GM19025 (cell line): ENCODE measurements at regions not wholly inside any gene's neighbourhood (a gene's known extent, or its start where the extent isn't known, plus 50 kb on each side); places are given as distances from the start of the nearest gene placed in this dataset.
"Not testable (repeated sequence)": the region's sequence is repeated elsewhere in the genome, so short reads cannot be mapped to it uniquely, and the experiment has no call there.

Experiments
- ATAC-seq: cut with Tn5 transposase; IDR thresholded peaks from one replicate; pipeline ENCODE4 v1.9.1; 2021; ENCODE audit warnings: mild to moderate bottlenecking, low read depth, moderate library complexity; ENCODE audit not compliant: unreplicated experiment

DNA sequence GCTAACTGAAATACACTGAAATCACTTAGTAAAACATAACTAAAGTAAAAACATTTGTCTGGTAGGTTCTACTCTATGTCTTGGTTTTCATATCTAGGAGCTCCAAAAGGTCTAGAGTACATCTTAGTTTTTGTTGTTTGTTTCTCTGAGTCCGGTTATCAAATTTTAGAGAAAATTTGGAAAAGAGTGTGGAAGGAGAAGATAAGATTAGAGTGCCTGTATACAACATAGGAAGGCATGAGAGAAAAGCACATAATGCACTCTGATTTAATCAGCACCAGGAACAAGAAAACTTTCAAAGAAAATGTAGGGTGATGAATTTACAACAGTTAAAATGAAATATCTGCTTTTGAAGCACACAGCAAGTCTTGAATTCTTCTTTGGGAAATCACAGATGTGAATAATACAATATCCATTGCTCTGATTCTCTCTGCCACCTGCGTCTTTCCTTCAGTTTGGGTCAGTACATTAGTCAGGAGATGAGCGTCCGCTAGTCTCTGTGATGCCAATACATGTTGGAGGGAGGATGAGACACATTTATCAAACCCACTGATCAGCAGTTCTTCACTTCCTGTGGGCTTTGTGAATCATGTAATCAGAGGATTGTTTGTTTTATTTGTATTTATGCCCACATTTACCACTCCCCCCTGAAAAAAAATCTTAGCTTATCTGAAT lies 477.8 kb upstream of the GCFC2 start:
- no peak for ATAC-seq

DNA sequence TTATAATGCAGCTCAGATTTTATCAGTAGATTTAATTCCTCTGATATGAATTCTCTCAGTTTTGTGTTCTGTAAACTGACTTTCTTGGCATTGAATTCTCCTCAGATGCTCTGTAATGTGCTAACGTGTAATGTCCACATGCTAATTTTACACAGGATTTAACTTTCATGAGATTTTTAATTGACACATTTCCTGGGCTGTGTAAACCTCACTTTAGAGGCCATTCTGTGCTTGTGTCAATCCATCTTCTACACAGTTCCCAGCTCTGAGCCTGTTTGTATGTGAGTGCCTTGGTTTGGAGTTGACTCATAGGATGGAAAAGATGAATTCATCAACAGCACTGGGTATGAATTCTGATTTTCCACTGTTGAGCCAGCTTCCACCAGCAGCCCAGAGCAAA lies 476.7 kb upstream of the GCFC2 start:
- ATAC-seq: no peak

DNA sequence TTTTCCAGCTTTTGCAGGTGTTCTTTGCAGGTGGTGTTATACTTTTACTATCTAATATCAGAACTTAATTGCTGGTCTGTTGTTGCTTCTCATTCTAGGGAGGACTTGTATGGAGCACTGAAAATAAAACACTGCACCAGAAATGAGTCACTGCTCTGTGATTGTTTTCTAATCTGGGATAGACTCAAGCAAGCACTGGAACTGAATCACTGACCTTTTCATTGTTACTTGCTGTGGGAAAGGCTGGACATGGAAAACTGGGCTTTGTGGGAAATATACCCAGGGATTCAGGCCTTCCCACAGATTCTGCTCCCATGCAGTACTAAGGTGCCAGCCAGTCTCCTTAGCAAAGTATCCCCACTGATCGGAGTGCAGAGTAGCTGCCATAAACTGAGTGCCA lies 470.0 kb upstream of the GCFC2 start:
- no peak for ATAC-seq

DNA sequence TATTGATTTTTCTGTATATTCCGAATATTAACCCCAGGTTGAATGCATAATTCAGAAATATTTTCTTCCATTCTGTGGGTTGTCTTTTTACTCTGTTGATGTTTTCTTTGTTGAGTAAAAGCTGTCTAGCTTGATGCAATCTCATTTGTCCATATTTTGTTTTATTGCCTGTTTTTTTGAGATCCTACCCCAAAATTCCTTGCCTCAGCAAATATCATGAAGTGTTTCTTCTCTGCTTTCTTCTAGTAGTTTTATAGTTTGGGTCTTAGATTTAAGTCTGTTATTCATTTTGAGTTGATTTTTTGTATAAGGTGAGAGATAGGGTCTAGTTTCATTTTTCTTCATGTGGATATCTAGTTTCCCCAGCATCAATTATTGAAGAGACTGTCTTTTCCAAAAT lies 467.9 kb upstream of the GCFC2 start:
- ATAC-seq: no peak

DNA sequence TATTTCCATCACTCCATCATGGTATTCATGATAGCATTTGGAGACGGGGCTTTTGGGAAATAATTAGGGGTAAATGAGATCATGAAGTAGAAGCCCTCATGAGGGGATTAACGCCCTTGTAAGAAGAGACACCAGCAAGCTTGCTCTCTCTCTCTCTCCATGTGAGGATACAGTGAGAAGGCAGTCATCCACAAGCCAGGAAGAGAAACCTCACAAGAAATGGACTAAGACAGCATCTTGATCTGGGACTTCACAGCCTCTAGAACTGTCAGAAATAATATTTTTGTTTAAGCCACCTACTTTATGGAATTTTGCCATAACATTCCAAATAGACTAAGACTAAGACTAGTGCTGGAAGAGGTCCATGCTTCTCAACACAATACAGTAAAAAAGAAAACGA lies 464.6 kb upstream of the GCFC2 start:
- ATAC-seq: no peak

DNA sequence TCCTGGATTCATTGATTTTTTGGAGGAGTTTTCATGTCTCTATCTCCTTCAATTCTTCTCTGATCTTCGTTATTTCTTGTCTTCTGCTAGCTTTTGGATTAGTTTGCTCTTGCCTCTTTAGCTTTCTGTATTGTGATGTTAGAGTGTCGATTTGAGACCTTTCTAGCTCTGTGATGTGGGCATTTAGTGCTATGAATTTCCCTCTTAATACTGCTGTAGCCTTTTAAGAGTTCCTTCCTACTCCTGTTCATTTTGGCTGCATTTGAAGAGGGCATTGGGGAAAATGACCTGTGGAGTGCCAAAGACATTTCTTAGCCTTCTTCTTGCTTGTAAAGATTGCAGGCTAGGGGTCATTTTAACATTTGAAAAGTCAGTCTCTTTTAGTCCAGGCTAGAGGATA lies 463.8 kb upstream of the GCFC2 start:
- ATAC-seq: no peak

DNA sequence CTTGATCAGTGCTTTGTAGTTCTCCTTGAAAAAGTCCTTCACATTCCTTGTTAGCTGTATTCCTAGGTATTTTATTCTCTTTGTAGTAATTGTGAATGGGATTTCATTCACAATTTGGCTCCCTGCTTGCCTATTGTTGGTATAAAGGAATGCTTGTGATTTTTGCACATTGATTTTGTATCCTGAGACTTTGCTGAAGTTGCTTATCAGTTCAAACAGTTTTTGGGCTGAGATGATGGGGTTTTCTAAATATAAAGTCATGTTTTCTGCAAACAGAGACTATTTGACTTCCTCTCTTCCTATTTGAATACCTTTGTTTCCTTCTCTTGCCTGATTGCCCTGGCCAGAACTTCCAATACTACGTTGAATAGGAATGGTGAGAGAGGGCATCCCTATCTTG lies 462.5 kb upstream of the GCFC2 start:
- ATAC-seq: not testable (repeated sequence)

DNA sequence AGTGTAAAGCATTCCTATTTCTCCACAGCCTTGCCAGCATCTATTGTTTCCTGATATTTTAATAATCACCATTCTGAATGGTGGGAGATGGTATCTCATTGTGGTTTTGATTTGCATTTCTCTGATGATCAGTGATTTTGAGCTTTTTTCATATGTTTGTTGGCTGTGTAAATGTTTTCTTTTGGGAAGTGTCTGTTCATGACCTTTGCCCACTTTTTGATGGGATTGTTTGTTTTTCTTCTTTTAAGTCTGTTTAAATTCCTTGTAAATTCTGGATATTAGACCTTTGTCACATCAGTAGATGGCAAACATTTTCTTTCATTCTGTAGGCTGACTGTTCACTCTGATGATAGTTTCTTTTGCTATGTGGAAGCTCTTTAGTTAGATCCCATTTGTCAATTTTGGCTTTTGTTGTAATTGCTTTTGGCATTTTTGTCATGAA lies 461.5 kb upstream of the GCFC2 start:
- not testable (repeated sequence) for ATAC-seq

DNA sequence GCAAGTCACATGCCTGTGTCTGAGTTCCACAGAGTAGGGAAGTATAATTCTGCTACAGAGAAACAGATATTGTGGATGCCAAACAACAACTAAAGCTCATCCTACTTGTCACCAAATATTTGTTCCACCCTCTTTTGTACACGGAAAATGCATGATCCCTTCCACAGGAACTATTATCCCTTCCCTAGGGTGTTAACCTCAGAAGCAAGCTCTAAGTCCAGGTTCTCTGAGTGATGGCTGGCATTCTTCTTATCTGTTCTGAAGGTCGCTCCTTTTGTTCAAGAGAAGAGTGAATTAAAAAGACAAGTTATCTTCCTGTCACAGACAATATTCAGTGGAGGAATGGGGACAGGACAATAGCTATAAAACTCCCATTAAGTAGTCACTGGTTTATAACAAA lies 460.1 kb upstream of the GCFC2 start:
- ATAC-seq: no peak

DNA sequence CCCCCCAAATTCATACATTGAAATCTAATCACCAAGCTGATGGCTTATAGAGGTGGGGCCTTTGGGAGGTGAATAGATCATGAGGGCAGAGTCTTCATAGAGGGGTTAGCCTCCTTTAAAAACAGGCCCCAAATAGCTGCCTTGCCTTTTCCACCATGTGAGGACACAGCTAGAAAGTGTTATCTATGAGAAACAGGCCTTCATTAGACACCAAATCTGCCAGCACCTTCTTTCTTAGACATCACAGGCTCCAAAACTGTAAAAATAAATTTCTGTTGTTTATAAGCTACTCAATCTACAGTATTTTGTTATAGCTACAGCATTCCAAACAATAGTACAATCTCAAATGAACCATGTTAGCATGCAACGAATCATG lies 459.3 kb upstream of the GCFC2 start:
- ATAC-seq: no peak

DNA sequence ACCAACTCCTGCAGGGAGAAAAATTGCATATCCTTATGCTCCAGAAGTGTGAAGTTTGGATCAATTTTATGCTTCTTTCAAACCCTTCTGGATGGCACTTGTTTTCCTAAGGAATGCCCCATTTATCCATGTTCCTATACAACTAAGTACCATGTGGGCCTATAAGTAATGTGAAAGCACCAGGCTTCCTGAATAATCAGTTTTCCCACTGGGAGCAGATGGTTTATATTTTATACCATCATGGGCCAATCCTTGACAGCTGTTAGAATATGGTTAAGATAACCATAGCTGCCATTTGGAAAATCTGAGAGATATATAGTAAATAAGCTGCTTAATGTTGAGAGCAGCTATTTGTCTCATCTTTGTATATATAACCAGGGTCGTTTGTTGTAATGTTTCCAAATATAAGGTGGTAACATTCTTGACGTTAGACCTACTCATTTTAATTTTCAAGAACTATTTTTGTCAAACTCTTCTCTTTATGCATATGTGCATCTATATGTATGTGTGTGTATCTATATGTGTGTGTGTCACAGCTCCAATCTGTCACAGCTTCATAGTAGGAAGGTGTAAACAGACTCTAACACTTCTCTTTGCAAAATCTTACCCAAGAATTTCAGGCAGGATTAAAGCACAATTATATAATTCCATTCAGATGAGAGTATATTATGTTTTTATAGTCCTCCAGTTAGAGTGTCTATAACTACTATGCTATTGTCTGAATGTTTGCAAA lies 458.7 kb upstream of the GCFC2 start:
- no peak for ATAC-seq

DNA sequence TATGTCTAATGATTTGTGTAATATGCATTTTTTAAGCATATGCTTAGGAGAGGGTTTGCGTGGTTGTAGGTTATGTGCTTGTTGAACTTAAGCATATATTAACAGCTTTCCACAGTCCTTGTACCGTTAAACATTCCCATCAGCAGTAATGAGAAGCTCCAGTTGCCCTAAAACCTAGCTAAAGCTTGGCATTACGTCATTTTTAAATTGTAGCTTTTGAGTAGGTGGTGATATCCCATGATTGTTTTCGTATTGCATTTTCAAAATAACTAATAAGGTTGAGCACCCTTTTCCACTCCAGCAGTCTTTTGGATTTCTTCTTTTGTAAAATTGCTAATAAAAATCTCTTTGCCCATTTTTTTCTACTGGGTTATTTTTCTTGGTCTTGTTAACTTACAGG lies 453.1 kb upstream of the GCFC2 start:
- ATAC-seq: no peak

DNA sequence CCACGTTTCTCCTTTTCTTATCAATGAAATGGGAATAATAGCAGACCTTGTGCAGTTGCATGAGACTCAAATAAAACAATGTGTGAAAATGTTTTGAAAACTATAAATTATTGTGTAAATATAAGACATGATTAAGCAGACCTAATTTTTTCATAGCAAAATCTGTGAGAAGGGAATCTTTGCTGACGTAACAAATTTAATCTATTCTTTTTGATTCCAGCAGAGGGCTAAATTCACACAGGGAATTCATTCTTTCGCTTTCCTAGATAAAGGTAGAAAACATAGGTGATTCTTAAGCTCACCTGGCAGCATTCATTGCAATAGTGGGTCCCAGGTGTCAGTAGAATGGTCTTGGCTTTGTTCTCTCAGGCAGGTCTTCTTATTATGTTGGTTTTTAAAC lies 450.0 kb upstream of the GCFC2 start:
- no peak for ATAC-seq

DNA sequence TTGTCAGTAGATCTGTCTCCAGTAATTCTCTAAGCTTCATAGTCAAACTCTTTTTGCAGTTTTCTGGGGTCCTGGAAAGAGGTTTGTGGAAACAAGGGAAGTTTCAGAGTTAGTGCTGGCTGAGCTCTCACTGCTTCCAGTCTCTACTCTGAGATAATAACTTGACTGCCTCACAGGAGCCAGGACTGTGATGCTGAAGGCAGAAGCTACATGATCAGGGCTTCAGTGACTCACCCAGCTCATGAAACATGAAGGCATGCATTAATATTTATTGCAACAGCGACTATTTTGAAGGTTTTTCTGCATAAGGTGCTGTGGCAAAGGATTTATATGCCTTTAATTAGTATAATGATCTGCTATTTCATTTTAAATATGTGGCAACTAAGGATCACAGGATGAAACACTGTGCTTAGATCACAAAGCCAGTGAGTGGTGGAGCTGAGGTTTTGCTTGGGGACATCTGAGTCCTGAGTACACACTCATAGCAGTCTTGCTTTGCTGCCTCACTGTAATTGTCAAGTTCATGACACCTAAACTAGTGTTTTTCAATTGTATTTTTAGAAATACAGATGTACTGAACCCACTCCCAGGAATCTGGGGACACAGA lies 448.4 kb upstream of the GCFC2 start:
- no peak for ATAC-seq

DNA sequence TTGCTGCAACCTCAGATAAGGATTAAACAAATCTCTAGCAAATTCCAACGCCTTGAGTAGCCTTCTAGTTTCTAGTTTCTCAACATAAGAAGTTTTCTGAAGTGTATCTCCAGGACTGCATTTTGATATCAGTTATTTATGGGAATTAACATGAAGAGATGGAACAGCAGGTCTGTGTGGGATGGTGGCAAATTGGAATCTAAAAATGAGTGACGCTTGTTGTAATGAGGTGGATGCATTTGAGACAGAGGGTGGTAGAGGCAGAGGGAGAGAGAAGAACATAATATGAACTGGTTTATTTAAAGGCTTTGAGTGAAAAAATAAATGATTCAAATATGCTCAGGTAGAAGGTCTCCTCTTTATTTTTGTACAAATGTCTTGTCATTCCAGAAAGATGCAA lies 446.8 kb upstream of the GCFC2 start:
- no peak for ATAC-seq

DNA sequence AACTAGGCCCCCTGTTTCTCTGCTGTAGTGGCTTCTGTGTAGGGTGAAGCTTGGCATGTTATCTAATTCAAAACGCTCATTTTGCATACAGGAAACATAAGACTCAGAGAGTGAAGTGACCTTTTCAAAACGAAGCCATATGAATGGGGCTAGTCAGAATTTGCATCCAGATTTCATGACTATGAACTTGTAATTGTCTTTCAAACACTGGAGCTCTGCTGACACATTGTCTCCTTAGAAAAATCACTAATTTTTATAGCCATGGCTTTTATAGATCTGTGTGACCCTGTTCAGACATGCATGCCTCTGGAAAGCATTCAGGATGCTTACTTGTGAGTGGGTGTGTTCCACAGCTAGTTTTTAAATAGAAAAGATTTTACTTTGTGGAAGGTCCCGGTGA lies 444.3 kb upstream of the GCFC2 start:
- no peak for ATAC-seq

DNA sequence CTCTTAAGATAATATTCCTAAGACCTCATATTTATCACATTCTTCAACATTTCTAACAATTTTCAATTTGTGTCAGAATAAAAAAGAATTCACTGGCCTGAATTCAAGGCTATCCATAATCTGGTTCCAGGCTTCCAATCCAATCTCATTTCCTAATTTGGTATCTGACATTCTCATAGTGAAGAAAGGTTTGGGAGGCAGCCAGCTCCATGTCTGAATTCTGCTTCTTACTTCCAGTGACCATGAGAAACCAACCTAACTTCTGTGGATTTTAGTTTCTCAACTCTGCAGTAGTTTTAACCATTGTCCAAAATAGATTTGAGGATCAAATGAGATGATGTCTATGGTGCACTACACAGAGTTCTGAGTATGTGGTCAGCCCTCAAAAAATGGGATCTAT lies 439.1 kb upstream of the GCFC2 start:
- ATAC-seq: no peak

DNA sequence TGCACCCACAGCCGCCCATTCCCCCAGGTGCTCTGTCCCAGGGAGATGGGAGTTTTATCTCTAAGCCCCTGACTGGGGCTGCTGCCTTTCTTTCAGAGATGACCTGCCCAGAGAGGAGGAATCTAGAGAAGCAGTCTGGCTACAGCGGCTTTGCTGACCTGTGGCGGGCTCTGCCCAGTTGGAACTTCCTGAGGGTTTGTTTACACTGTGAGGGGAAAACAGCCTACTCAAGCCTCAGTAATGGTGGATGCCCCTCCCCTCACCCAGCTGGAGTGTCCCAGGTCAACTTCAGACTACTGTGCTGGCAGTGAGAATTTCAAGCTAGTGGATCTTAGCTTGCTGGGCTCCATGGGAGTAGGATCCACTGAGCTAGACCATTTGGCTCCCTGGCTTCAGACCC lies 428.6 kb upstream of the GCFC2 start:
- ATAC-seq: not testable (repeated sequence)

DNA sequence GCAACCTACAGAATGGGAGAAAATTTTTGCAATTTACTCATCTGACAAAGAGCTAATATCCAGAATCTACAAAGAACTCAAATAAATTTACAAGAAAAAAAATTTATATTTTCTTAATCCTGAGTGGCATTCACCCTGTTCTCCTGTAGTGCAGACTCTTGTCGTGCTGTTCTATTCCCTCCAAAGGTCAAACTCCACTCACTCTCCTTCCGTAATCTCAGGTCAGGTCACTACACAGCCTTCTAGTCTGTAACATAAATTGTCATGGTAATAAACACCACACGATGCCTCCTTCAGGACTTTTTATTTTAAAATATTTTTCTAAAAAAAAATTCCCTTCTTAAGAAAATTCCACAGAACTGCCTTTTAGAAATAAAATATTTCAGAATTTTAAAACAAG lies 417.9 kb upstream of the GCFC2 start:
- no peak for ATAC-seq

DNA sequence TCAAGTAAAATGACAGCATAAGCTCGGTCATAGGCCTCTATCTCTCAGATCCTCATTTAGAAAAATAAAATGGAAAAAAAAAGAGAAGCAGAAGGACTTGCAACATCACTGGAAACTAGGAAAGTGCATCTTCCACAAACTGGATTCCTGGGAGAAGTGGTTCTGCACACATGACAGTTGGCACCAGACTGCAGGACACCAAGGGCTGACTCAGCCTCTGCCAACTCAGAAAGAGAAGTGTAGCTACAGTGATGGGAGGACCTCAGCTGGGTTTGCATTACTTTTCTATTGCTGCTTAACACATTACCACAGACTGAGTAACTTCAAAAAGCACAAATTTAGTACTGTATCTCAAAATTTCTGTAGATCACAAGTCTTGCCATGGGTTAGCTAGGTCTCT lies 409.5 kb upstream of the GCFC2 start:
- ATAC-seq: no peak

DNA sequence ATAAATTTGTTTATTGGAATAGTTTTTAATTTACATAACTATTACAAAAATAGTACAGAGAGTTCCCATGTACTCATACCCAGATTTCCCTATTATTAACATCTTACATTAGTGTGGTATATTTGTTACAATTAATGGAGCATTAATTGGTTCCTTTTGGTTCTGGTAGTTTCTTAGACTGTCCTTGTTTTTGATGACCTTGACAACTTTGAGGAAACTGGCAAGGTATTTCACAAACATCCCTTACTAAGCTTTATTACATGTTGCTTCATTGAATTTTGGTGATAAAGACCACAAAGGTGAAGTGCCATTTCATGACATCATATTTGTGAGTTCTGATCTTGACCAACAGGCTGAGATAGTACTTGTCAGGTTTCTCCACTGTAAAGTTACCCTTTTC lies 379.0 kb upstream of the GCFC2 start:
- ATAC-seq: no peak

DNA sequence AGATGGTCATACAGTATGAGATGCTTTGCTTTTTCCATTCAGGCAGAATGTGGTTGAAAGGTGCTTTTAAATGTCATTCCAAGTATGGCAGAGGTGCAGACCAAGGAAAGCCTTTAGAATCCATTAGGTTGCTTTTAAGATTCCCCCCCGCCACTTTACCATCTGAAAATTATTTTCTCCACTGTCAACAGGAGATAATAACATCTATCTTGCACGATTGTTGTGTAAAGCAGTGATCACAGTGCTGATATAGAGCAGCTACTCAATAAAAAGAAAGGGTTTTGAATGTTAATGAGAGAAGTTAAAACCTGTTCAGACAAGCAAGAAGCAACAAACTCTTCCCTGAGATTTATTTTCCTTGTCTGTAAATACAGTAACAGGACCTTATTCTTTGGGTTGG lies 372.5 kb upstream of the GCFC2 start:
- ATAC-seq: no peak
